ENCODE measurements at regions not wholly inside any gene's neighbourhood (a gene's known extent, or its start where the extent isn't known, plus 50 kb on each side); places are given as distances from the start of the nearest gene placed in this dataset.
A peak's percentile ranks its signal among the peaks of the same experiment; 100 is the strongest.

DNA sequence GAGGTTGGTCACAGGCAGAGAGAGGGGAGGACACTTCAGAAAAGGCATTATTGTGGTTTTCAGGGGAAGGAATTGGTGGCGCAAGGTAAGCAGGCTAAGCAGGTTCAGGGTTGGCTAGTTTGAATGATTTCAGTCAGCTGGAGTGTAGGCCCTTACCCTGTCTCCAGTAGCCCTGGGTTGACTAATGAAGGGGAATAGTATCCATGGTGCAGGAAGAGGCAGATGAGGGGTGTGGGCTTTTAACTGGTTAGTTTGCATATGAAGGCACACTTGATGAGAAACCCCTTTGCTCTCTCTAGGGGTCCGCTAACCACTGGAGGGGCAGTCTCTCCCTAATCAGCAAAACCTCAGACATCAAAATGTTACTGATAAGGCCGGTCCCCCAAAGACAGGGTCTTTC lies 249.7 kb downstream of the AASDHPPT start:
- H3K9me3 ChIP-seq (ENCODE audit: low read length) = no peaks in the 10 kb centered on the region
- BruUV-seq (replicated peaks) = no TSS peak
- no peak overlapping the region for H3K27ac ChIP-seq (ENCODE audit: low read length)
- no peaks in the 10 kb centered on the region for H3K27me3 ChIP-seq (ENCODE audit: low read length)
- intact Hi-C loops (cut with micrococcal nuclease) = loop anchor here (5.0 kb wide), 1 partner anchor 70 kb away; no protein-coding TSS in a partner anchor
- ChIA-PET POLR2A (ENCODE audit: unreplicated experiment) (no interaction called here), CTCF (no interaction called here)
- no peaks in the 10 kb centered on the region for H3F3A ChIP-seq (ENCODE audit: low read length, unreplicated experiment)
- H3K4me2 ChIP-seq (ENCODE audit: low read length) = no peak overlapping the region
- no peaks in the 10 kb centered on the region for H3K36me3 ChIP-seq (ENCODE audit: low read depth, low read length)
- no peaks in the 10 kb centered on the region for H3K79me2 ChIP-seq (ENCODE audit: low read length)
- H4K20me1 ChIP-seq (ENCODE audit: low read length) = no peaks in the 10 kb centered on the region
- peaks cover 28% of the 10 kb centered on the region for H3K4me1 ChIP-seq (ENCODE audit: insufficient read depth, low read length)
- H2AFZ ChIP-seq (ENCODE audit: low read length) = no peak overlapping the region
- no peak for ATAC-seq
- H3K9me2 ChIP-seq (replicated peaks; ENCODE audit: low read length) = no peaks in the 10 kb centered on the region
- TF ChIP-seq, protein P1, sequence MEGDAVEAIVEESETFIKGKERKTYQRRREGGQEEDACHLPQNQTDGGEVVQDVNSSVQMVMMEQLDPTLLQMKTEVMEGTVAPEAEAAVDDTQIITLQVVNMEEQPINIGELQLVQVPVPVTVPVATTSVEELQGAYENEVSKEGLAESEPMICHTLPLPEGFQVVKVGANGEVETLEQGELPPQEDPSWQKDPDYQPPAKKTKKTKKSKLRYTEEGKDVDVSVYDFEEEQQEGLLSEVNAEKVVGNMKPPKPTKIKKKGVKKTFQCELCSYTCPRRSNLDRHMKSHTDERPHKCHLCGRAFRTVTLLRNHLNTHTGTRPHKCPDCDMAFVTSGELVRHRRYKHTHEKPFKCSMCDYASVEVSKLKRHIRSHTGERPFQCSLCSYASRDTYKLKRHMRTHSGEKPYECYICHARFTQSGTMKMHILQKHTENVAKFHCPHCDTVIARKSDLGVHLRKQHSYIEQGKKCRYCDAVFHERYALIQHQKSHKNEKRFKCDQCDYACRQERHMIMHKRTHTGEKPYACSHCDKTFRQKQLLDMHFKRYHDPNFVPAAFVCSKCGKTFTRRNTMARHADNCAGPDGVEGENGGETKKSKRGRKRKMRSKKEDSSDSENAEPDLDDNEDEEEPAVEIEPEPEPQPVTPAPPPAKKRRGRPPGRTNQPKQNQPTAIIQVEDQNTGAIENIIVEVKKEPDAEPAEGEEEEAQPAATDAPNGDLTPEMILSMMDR (conservative IDR thresholded peaks at IDR 0.05; ENCODE audit: low read depth, low read length) = no peak
- TF ChIP-seq EZH2 (IDR thresholded peaks at IDR 0.05; ENCODE audit: low read length, unreplicated experiment) = no peak
- no peak for TF ChIP-seq EZH2phosphoT487 (IDR thresholded peaks at IDR 0.05; ENCODE audit: borderline replicate concordance, low read length)
- no peak for DNase-seq
- H3K4me3 ChIP-seq (ENCODE audit: low read length) = no peak overlapping the region
- H3K9ac ChIP-seq (ENCODE audit: low read length) = no peak overlapping the region

DNA sequence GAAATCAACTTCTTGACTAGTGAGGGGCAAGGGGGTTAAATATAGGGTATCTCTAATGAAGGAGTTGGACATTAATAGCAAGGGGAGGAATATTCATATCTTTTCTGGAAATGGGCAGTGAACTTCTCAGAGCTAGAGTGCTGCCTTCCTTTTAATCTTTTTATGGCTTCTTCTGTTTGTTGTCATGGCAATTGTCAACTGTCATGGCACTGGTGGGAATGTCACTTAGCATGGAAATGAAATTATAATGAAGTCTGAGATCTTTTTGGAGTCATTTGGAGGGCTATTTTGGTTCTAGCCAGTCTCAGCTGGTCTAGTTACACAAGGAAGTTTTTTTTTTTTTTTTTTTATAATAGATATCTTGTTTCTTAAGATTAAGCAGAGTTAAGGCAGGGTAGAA lies 250.2 kb downstream of the AASDHPPT start:
- H3F3A ChIP-seq (ENCODE audit: low read length, unreplicated experiment) = no peaks in the 10 kb centered on the region
- H3K4me1 ChIP-seq (ENCODE audit: insufficient read depth, low read length) = peaks cover 28% of the 10 kb centered on the region
- intact Hi-C loops (cut with micrococcal nuclease) = loop anchor here (5.0 kb wide), 1 partner anchor 70 kb away; no protein-coding TSS in a partner anchor
- H3K27ac ChIP-seq (ENCODE audit: low read length) = no peak overlapping the region
- no TSS peak for BruUV-seq (replicated peaks)
- no peaks in the 10 kb centered on the region for H3K27me3 ChIP-seq (ENCODE audit: low read length)
- ATAC-seq (no peak), DNase-seq (no peak)
- no peaks in the 10 kb centered on the region for H3K79me2 ChIP-seq (ENCODE audit: low read length)
- no peak overlapping the region for H3K4me2 ChIP-seq (ENCODE audit: low read length)
- ChIA-PET POLR2A (ENCODE audit: unreplicated experiment) (no interaction called here), CTCF (no interaction called here)
- no peaks in the 10 kb centered on the region for H3K9me2 ChIP-seq (replicated peaks; ENCODE audit: low read length)
- H3K4me3 ChIP-seq (ENCODE audit: low read length) = no peak overlapping the region
- H3K9ac ChIP-seq (ENCODE audit: low read length) = no peak overlapping the region
- H4K20me1 ChIP-seq (ENCODE audit: low read length) = no peaks in the 10 kb centered on the region
- H2AFZ ChIP-seq (ENCODE audit: low read length) = no peak overlapping the region
- TF ChIP-seq EZH2phosphoT487 (IDR thresholded peaks at IDR 0.05; ENCODE audit: borderline replicate concordance, low read length) (no peak), EZH2 (IDR thresholded peaks at IDR 0.05; ENCODE audit: low read length, unreplicated experiment) (no peak)
- TF ChIP-seq, protein P1 (conservative IDR thresholded peaks at IDR 0.05; ENCODE audit: low read depth, low read length) = no peak
- no peaks in the 10 kb centered on the region for H3K9me3 ChIP-seq (ENCODE audit: low read length)
- H3K36me3 ChIP-seq (ENCODE audit: low read depth, low read length) = no peaks in the 10 kb centered on the region

DNA sequence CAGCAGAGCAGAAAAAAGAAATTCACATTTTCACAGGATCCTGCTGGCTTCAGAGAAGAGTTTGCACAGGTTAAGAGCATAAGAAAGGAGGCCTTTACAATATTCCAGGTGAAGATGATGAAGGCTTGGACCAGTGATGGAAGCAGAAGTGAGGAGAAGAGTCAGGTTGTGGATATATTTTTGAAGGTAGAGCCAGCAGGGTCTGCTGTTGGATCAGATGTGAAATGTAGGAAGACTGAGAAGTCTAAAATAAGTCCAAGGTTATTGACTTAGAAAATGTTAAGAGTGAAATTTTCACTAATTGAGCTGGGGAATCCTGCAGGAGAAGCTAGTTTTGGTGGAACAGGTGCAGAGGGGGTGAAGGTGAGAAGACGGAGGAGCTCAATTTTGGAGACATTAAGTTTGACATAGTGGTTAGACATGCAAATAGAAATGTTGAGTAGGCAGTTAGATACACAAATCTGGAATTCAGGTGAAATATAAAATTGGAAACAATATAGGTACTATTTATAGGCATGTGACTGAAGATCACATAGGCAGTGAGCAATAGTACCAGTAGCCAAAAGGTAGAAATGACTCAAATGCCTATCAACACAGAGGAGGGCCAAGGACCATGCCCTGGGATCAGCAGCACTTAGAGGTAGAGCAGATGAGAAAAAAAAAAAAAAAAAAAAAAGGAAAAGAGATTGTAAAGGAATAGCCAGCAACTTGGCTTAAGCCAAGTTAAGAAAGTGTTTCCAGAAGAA lies 252.0 kb downstream of the AASDHPPT start:
- peak; percentile 76 for DNase-seq

More for the DNA sequence above, 252.0 kb downstream of the AASDHPPT start:
- Histone ChIP-seq H3K4me2 (ENCODE audit: low read length) (0 out of 2 replicates have a peak overlapping the region, but pooled peaks have one; percentile 5), H4K20me1 (ENCODE audit: low read length) (no peaks in the 10 kb centered on the region), H3K36me3 (ENCODE audit: low read depth, low read length) (no peaks in the 10 kb centered on the region), H2AFZ (ENCODE audit: low read length) (no peak overlapping the region), H3K4me1 (ENCODE audit: insufficient read depth, low read length) (peaks cover 28% of the 10 kb centered on the region), H3K9me2 (replicated peaks; ENCODE audit: low read length) (no peaks in the 10 kb centered on the region), H3K9me3 (ENCODE audit: low read length) (no peaks in the 10 kb centered on the region), H3K27ac (ENCODE audit: low read length) (no peak overlapping the region), H3K9ac (ENCODE audit: low read length) (no peak overlapping the region), H3K79me2 (ENCODE audit: low read length) (no peaks in the 10 kb centered on the region), H3K27me3 (ENCODE audit: low read length) (no peaks in the 10 kb centered on the region), H3K4me3 (ENCODE audit: low read length) (no peak overlapping the region), H3F3A (ENCODE audit: low read length, unreplicated experiment) (no peaks in the 10 kb centered on the region)
- ChIA-PET POLR2A (ENCODE audit: unreplicated experiment) (no interaction called here), CTCF (no interaction called here)
- no peak for TF ChIP-seq EZH2phosphoT487 (IDR thresholded peaks at IDR 0.05; ENCODE audit: borderline replicate concordance, low read length)
- TF ChIP-seq, protein P1 (conservative IDR thresholded peaks at IDR 0.05; ENCODE audit: low read depth, low read length) = peak; percentile 33; the same call in 1 of the 2 replicates
- BruUV-seq (replicated peaks) = no TSS peak
- intact Hi-C loops (cut with micrococcal nuclease) = loop anchor here (1.0 to 5.0 kb wide), 2 partner anchors 68 to 256 kb away; no protein-coding TSS in a partner anchor
- ATAC-seq = peak; percentile 84

All from PC-3 (cell line).